HEK293 (cell line): ENCODE measurements at regions not wholly inside any gene's neighbourhood (a gene's known extent, or its start where the extent isn't known, plus 50 kb on each side); places are given as distances from the start of the nearest gene placed in this dataset.

Experiments used
- CTCF ChIA-PET: fragments of 350-600 bp; formaldehyde crosslinking; extraction: SDS; loops from one replicate; lab custom pipeline; 2021; ENCODE audit warnings: antibody characterized with exemption; lab: Yijun Ruan, JAX
- POLR2A ChIA-PET: fragments of 300-600 bp; formaldehyde crosslinking; extraction: SDS; loops from one replicate; lab custom pipeline; 2020; ENCODE audit warnings: antibody characterized with exemption, inconsistent platforms; lab: Yijun Ruan, JAX
- H3K27ac ChIP-seq: fragments of 200-500 bp; sonication (Bioruptor generic); 2 replicates; pipeline ENCODE4 v1.5.1; 2014; ENCODE audit warnings: low read depth, low read length, control low read depth, inconsistent platforms; ENCODE audit errors: extremely low read depth
- H3K36me3 ChIP-seq, 2 experiments: fragments of 200-500 bp in 1 of 2; sonication (Bioruptor generic) in 1 of 2; 1 replicate in 1 of 2; 2 replicates in 1 of 2; pipeline ENCODE4 v1.5.1; 2014 to 2017; ENCODE audit warnings: inconsistent platforms in 2 of 2, low read length in 2 of 2; ENCODE audit not compliant: control insufficient read depth in 2 of 2, insufficient read depth in 1 of 2
- H3K4me1 ChIP-seq: fragments of 200-500 bp; sonication (Bioruptor generic); 2 replicates; pipeline ENCODE4 v1.5.1; 2014; ENCODE audit warnings: mild to moderate bottlenecking, low read length, inconsistent platforms; ENCODE audit not compliant: control insufficient read depth, insufficient read depth
- H3K4me3 ChIP-seq: 2 replicates; pipeline ENCODE4 v1.5.1; 2011; ENCODE audit warnings: low read depth, mild to moderate bottlenecking, control low read depth, low read length, moderate library complexity
- H3K9me3 ChIP-seq: fragments of 200-500 bp; sonication (Bioruptor generic); 2 replicates; pipeline ENCODE4 v1.5.1; 2014; ENCODE audit warnings: low read depth, low read length, inconsistent platforms; ENCODE audit not compliant: control insufficient read depth, insufficient read depth
- SALL2 ChIP-seq: fragments of 450-650 bp; formaldehyde crosslinking; IDR thresholded peaks from 2 replicates; pipeline ENCODE4 v1.5.0; 2017; ENCODE audit warnings: missing biosample characterization, mild to moderate bottlenecking, missing genetic modification characterization, borderline replicate concordance
- SETDB1 ChIP-seq: IDR thresholded peaks from one replicate; pipeline ENCODE4 v1.6.1; 2017; ENCODE audit warnings: mild to moderate bottlenecking, low read length, moderate library complexity, mixed read lengths; ENCODE audit not compliant: insufficient read length
- ZFP37 ChIP-seq: fragments of 450-650 bp; formaldehyde crosslinking; IDR thresholded peaks from 2 replicates; pipeline ENCODE4 v1.5.1; 2016; ENCODE audit warnings: missing biosample characterization, missing genetic modification characterization
- ZNF112 ChIP-seq: fragments of 450-650 bp; formaldehyde crosslinking; IDR thresholded peaks from 2 replicates; pipeline ENCODE4 v1.5.0; 2017; ENCODE audit warnings: missing biosample characterization, missing genetic modification characterization
- ZNF132 ChIP-seq: fragments of 450-650 bp; formaldehyde crosslinking; IDR thresholded peaks from 2 replicates; pipeline ENCODE4 v1.5.1; 2017; ENCODE audit warnings: missing biosample characterization, missing genetic modification characterization, borderline replicate concordance
- ZNF184 ChIP-seq: fragments of 450-650 bp; IDR thresholded peaks from 2 replicates; pipeline ENCODE4 v1.5.1; 2018; ENCODE audit warnings: missing biosample characterization, mild to moderate bottlenecking, missing genetic modification characterization
- ZNF302 ChIP-seq: fragments of 450-650 bp; formaldehyde crosslinking; IDR thresholded peaks from 2 replicates; pipeline ENCODE4 v1.5.1; 2016; ENCODE audit warnings: missing biosample characterization, missing genetic modification characterization, low read depth
- ZNF335 ChIP-seq: fragments of 450-650 bp; formaldehyde crosslinking; conservative IDR thresholded peaks from 2 replicates; pipeline ENCODE4 v1.5.1; 2016; ENCODE audit warnings: missing biosample characterization, missing genetic modification characterization
- ZNF596 ChIP-seq: fragments of 450-650 bp; IDR thresholded peaks from 2 replicates; pipeline ENCODE4 v1.5.0; 2018; ENCODE audit warnings: missing biosample characterization, mild to moderate bottlenecking, missing genetic modification characterization, moderate library complexity
- ZNF776 ChIP-seq: fragments of 450-650 bp; formaldehyde crosslinking; IDR thresholded peaks from 2 replicates; pipeline ENCODE4 v1.5.0; 2017; ENCODE audit warnings: missing biosample characterization, missing genetic modification characterization, borderline replicate concordance
- ZSCAN30 ChIP-seq: fragments of 450-650 bp; IDR thresholded peaks from 2 replicates; pipeline ENCODE4 v1.5.1; 2018; ENCODE audit warnings: missing biosample characterization, mild to moderate bottlenecking, missing genetic modification characterization, moderate library complexity
- TF ChIP-seq, protein P1 (sequence below): fragments of 450-650 bp; formaldehyde crosslinking; IDR thresholded peaks from 2 replicates; pipeline ENCODE4 v1.5.1; 2016; ENCODE audit warnings: missing biosample characterization, missing genetic modification characterization, low read depth
- TF ChIP-seq, protein P2 (sequence below): fragments of 450-650 bp; formaldehyde crosslinking; IDR thresholded peaks from 2 replicates; pipeline ENCODE4 v1.5.1; 2016; ENCODE audit warnings: missing biosample characterization, missing genetic modification characterization
- TF ChIP-seq, protein P3 (sequence below): fragments of 450-650 bp; formaldehyde crosslinking; IDR thresholded peaks from 2 replicates; pipeline ENCODE4; 2016; ENCODE audit warnings: missing biosample characterization, missing genetic modification characterization
- TF ChIP-seq, protein P4 (sequence below): fragments of 450-650 bp; formaldehyde crosslinking; IDR thresholded peaks from 2 replicates; pipeline ENCODE4 v1.5.1; 2016; ENCODE audit warnings: missing biosample characterization, missing genetic modification characterization
- TF ChIP-seq, protein P5 (sequence below): fragments of 450-650 bp; formaldehyde crosslinking; IDR thresholded peaks from 2 replicates; pipeline ENCODE4 v1.5.1; 2016; ENCODE audit warnings: missing biosample characterization, missing genetic modification characterization, borderline replicate concordance
- TF ChIP-seq, protein P6 (sequence below): fragments of 450-650 bp; formaldehyde crosslinking; IDR thresholded peaks from 2 replicates; pipeline ENCODE4 v1.5.1; 2016; ENCODE audit warnings: missing biosample characterization, missing genetic modification characterization

DNA sequence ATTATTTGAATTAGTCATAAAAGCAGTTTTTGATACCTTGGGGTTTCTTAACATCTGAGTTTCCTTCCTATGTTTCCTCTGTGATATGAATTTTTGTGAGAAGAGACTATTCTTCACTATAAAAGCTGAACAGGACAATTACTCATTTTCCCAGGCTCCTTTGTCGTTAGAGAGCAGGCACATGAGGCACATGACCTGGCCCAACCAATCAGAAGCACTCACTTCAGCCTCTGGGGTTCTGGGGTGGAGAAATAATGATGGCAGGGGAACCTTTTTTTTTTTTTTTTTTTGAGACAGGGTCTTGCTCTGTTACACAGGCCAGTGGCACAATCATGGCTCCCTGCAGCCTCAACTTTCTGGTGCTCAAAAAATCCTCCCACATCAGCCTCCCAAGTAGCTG, 145.5 kb upstream of the ASIC2 start:
- CTCF ChIA-PET = interaction anchor here (0.6 to 1.7 kb wide), 2 partner anchors 9 to 236 kb away, joined by 3 read pairs; no protein-coding TSS in a partner anchor
- H3K4me1 ChIP-seq = no peaks in the 10 kb centered on the region

DNA sequence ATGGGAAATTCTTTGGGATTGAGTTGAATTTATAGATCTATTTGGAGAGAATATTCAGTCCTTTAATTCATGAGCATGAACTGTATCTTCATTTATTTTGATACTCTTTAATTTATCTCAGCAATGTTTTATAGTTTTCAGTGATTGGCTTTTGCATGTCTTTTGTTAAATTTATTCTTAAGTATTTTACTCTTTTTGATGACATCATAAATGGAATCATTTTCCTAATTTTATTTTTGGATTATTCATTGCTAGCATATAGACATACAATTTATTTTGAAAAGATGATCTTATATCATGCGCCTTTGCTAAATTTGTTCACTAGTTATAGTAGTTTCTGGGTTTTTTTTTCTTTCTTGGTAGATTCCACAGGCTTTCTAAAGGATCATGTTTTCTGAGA, 149.2 kb upstream of the ASIC2 start:
- H3K9me3 ChIP-seq = no peaks in the 10 kb centered on the region
- H3K4me1 ChIP-seq = no peaks in the 10 kb centered on the region
- TF ChIP-seq ZNF335 (tag by site-specific recombination) (no peak), ZNF302 (tag by site-specific recombination) (no peak)
- TF ChIP-seq, protein P1, sequence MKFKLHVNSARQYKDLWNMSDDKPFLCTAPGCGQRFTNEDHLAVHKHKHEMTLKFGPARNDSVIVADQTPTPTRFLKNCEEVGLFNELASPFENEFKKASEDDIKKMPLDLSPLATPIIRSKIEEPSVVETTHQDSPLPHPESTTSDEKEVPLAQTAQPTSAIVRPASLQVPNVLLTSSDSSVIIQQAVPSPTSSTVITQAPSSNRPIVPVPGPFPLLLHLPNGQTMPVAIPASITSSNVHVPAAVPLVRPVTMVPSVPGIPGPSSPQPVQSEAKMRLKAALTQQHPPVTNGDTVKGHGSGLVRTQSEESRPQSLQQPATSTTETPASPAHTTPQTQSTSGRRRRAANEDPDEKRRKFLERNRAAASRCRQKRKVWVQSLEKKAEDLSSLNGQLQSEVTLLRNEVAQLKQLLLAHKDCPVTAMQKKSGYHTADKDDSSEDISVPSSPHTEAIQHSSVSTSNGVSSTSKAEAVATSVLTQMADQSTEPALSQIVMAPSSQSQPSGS (tag by site-specific recombination) = peak; percentile 64
- TF ChIP-seq, all 188 proteins: peak for 1
- Histone ChIP-seq H3K36me3 (no peaks in the 10 kb centered on the region), H3K27ac (no peak overlapping the region), H3K4me3 (no peak overlapping the region)
- ChIA-PET CTCF (no interaction called here), POLR2A (no interaction called here)

More for the DNA sequence above, 145.5 kb upstream of the ASIC2 start:
- TF ChIP-seq ZNF776 (tag by site-specific recombination) (no peak), SALL2 (tag by site-specific recombination) (no peak), ZNF596 (no peak)
- TF ChIP-seq, protein P2, sequence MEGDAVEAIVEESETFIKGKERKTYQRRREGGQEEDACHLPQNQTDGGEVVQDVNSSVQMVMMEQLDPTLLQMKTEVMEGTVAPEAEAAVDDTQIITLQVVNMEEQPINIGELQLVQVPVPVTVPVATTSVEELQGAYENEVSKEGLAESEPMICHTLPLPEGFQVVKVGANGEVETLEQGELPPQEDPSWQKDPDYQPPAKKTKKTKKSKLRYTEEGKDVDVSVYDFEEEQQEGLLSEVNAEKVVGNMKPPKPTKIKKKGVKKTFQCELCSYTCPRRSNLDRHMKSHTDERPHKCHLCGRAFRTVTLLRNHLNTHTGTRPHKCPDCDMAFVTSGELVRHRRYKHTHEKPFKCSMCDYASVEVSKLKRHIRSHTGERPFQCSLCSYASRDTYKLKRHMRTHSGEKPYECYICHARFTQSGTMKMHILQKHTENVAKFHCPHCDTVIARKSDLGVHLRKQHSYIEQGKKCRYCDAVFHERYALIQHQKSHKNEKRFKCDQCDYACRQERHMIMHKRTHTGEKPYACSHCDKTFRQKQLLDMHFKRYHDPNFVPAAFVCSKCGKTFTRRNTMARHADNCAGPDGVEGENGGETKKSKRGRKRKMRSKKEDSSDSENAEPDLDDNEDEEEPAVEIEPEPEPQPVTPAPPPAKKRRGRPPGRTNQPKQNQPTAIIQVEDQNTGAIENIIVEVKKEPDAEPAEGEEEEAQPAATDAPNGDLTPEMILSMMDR (tag by site-specific recombination) = no peak
- TF ChIP-seq, protein P3, sequence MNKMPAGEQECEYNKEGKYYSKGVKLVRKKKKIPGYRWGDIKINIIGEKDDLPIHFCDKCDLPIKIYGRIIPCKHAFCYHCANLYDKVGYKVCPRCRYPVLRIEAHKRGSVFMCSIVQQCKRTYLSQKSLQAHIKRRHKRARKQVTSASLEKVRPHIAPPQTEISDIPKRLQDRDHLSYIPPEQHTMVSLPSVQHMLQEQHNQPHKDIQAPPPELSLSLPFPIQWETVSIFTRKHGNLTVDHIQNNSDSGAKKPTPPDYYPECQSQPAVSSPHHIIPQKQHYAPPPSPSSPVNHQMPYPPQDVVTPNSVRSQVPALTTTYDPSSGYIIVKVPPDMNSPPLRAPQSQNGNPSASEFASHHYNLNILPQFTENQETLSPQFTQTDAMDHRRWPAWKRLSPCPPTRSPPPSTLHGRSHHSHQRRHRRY (tag by site-specific recombination) = no peak
- TF ChIP-seq, all 188 proteins: peak for 0
- no peaks in the 10 kb centered on the region for H3K9me3 ChIP-seq
- no peak overlapping the region for H3K4me3 ChIP-seq
- H3K27ac ChIP-seq = no peak overlapping the region
- POLR2A ChIA-PET = interaction anchor here (0.7 kb wide), 1 partner anchor 21 kb away, joined by 5 read pairs; no protein-coding TSS in a partner anchor
- H3K36me3 ChIP-seq = no peaks in the 10 kb centered on the region

DNA sequence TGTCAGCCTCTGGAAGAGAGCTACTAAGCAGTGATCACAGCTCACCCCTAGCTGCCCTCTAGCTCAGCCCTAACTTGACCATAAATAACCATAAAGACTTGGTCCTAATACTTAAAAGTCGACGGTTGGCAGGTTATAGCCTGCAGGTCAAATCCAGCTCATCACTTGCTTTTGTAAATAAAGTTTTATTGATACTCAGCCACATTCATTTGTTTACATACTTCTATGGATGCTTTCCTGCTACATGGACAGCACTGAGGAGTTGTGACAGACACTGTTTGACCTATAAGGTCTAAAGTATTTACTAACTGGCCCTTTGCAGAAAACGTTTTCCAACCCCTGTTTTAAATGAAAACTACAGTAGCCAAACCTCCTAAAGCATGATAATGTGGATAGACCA, 151.6 kb upstream of the ASIC2 start:
- CTCF ChIA-PET = no interaction called here
- no peaks in the 10 kb centered on the region for H3K36me3 ChIP-seq
- H3K9me3 ChIP-seq = no peaks in the 10 kb centered on the region
- H3K27ac ChIP-seq = no peak overlapping the region
- POLR2A ChIA-PET = no interaction called here
- no peak overlapping the region for H3K4me3 ChIP-seq
- no peaks in the 10 kb centered on the region for H3K4me1 ChIP-seq
- no peak for TF ChIP-seq ZFP37 (tag by site-specific recombination)
- TF ChIP-seq SETDB1 = no peak
- TF ChIP-seq, protein P4, sequence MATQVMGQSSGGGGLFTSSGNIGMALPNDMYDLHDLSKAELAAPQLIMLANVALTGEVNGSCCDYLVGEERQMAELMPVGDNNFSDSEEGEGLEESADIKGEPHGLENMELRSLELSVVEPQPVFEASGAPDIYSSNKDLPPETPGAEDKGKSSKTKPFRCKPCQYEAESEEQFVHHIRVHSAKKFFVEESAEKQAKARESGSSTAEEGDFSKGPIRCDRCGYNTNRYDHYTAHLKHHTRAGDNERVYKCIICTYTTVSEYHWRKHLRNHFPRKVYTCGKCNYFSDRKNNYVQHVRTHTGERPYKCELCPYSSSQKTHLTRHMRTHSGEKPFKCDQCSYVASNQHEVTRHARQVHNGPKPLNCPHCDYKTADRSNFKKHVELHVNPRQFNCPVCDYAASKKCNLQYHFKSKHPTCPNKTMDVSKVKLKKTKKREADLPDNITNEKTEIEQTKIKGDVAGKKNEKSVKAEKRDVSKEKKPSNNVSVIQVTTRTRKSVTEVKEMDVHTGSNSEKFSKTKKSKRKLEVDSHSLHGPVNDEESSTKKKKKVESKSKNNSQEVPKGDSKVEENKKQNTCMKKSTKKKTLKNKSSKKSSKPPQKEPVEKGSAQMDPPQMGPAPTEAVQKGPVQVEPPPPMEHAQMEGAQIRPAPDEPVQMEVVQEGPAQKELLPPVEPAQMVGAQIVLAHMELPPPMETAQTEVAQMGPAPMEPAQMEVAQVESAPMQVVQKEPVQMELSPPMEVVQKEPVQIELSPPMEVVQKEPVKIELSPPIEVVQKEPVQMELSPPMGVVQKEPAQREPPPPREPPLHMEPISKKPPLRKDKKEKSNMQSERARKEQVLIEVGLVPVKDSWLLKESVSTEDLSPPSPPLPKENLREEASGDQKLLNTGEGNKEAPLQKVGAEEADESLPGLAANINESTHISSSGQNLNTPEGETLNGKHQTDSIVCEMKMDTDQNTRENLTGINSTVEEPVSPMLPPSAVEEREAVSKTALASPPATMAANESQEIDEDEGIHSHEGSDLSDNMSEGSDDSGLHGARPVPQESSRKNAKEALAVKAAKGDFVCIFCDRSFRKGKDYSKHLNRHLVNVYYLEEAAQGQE (tag by site-specific recombination) = no peak
- TF ChIP-seq, protein P5, sequence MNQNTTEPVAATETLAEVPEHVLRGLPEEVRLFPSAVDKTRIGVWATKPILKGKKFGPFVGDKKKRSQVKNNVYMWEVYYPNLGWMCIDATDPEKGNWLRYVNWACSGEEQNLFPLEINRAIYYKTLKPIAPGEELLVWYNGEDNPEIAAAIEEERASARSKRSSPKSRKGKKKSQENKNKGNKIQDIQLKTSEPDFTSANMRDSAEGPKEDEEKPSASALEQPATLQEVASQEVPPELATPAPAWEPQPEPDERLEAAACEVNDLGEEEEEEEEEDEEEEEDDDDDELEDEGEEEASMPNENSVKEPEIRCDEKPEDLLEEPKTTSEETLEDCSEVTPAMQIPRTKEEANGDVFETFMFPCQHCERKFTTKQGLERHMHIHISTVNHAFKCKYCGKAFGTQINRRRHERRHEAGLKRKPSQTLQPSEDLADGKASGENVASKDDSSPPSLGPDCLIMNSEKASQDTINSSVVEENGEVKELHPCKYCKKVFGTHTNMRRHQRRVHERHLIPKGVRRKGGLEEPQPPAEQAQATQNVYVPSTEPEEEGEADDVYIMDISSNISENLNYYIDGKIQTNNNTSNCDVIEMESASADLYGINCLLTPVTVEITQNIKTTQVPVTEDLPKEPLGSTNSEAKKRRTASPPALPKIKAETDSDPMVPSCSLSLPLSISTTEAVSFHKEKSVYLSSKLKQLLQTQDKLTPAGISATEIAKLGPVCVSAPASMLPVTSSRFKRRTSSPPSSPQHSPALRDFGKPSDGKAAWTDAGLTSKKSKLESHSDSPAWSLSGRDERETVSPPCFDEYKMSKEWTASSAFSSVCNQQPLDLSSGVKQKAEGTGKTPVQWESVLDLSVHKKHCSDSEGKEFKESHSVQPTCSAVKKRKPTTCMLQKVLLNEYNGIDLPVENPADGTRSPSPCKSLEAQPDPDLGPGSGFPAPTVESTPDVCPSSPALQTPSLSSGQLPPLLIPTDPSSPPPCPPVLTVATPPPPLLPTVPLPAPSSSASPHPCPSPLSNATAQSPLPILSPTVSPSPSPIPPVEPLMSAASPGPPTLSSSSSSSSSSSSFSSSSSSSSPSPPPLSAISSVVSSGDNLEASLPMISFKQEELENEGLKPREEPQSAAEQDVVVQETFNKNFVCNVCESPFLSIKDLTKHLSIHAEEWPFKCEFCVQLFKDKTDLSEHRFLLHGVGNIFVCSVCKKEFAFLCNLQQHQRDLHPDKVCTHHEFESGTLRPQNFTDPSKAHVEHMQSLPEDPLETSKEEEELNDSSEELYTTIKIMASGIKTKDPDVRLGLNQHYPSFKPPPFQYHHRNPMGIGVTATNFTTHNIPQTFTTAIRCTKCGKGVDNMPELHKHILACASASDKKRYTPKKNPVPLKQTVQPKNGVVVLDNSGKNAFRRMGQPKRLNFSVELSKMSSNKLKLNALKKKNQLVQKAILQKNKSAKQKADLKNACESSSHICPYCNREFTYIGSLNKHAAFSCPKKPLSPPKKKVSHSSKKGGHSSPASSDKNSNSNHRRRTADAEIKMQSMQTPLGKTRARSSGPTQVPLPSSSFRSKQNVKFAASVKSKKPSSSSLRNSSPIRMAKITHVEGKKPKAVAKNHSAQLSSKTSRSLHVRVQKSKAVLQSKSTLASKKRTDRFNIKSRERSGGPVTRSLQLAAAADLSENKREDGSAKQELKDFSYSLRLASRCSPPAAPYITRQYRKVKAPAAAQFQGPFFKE = no peak
- TF ChIP-seq, protein P6, sequence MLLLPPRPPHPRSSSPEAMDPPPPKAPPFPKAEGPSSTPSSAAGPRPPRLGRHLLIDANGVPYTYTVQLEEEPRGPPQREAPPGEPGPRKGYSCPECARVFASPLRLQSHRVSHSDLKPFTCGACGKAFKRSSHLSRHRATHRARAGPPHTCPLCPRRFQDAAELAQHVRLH (tag by site-specific recombination) = no peak
- no peak for TF ChIP-seq ZSCAN30 (tag by site-specific recombination)
- TF ChIP-seq ZNF184 = no peak
- no peak for TF ChIP-seq ZNF132
- no peak for TF ChIP-seq ZNF112
